A673 (cell line): ENCODE measurements at regions not wholly inside any gene's neighbourhood (a gene's known extent, or its start where the extent isn't known, plus 50 kb on each side); places are given as distances from the start of the nearest gene placed in this dataset.

Experiments used
- CTCF ChIP-seq: fragments of 300-800, 200-600 bp; sonication (generic); conservative IDR thresholded peaks from 2 replicates; pipeline ENCODE4 v1.5.1; 2017; ENCODE audit warnings: low read depth, mild to moderate bottlenecking, antibody characterized with exemption, low read length, moderate library complexity, mixed read lengths
- EZH2 ChIP-seq: fragments of 200-600 bp; sonication (generic); IDR thresholded peaks from 2 replicates; pipeline ENCODE4 v1.6.1; 2017; ENCODE audit warnings: borderline replicate concordance, low read depth, mild to moderate bottlenecking, mixed read lengths, antibody characterized with exemption, low read length; ENCODE audit not compliant: poor library complexity, severe bottlenecking

- TF ChIP-seq CTCF, result no peak
- no peak for TF ChIP-seq EZH2
Observed at GRCh38 chr5:3210531-3210930, 385.1 kb upstream of the IRX1 start.
